ENCODE measurements at regions not wholly inside any gene's neighbourhood (a gene's known extent, or its start where the extent isn't known, plus 50 kb on each side); places are given as distances from the start of the nearest gene placed in this dataset.

DNA sequence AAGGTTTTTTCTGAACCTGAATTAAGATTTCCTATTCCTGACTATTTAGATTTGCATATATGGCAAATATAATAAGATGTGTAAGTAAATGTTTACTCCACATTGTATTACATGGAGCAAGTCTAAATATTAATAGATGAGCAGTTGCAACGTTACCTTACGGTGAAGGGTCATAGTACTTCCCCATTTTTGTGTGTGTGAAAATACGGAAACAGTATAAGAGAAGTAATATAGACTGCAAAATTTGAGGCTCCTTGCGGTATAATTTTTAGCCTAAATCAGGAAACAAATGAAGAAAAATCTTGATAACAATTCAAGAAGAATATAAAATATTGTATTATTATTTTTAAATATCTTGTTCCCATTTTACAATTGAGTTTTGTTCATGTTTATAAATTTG lies 434.2 kb downstream of the GRB14 start:
- no peaks in the 10 kb centered on the region for H3K4me1 Mint-ChIP-seq
- no peak overlapping the region for H3K27ac Mint-ChIP-seq
- no peak for DNase-seq
- no peaks in the 10 kb centered on the region for H3K27me3 Mint-ChIP-seq
- CTCF ChIA-PET = no interaction called here
- ATAC-seq = no peak
- no peaks in the 10 kb centered on the region for H3K36me3 Mint-ChIP-seq
- no peak overlapping the region for H3K4me3 Mint-ChIP-seq
- peaks cover 14% of the 10 kb centered on the region for H3K9me3 Mint-ChIP-seq (ENCODE audit: low read depth)

DNA sequence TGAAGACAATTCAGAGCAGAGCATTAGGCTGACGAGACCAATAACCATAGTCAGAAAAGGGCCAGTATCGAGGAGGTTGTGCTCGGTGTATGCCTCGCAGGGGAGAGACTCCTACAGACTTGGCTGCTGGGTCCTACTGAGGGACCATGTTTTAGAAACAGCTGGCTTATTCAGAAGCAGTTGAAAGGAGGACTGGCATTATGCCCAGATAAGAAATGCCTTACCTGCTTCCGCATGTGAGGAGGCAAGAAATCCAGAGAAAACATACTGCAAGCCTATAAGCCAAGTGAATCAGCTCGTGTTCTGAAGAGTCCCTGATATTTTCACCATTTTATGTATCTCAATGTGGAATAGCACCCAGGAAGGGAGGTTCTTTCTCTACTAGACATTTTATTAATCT lies 434.7 kb downstream of the GRB14 start:
- no peaks in the 10 kb centered on the region for H3K4me1 Mint-ChIP-seq

GRCh38 chr2:164182116-164182627 lies 439.1 kb downstream of the GRB14 start:
- Mint-ChIP-seq H3K9me3 (ENCODE audit: low read depth) (peaks cover 10% of the 10 kb centered on the region), H3K36me3 (no peaks in the 10 kb centered on the region), H3K4me3 (no peak overlapping the region), H3K27ac (no peak overlapping the region), H3K4me1 (no peaks in the 10 kb centered on the region), H3K27me3 (no peaks in the 10 kb centered on the region)
- CTCF ChIA-PET = no interaction called here
- DNase-seq (no peak), ATAC-seq (no peak)

More for the DNA sequence above, 434.7 kb downstream of the GRB14 start:
- Mint-ChIP-seq H3K9me3 (ENCODE audit: low read depth) (peaks cover 14% of the 10 kb centered on the region), H3K36me3 (no peaks in the 10 kb centered on the region), H3K27ac (no peak overlapping the region), H3K4me3 (no peak overlapping the region), H3K27me3 (no peaks in the 10 kb centered on the region)
- DNase-seq (no peak), ATAC-seq (no peak)
- CTCF ChIA-PET = interaction anchor here (1.4 kb wide), 1 partner anchor 11 kb away, joined by 3 read pairs; no protein-coding TSS in a partner anchor

- Mint-ChIP-seq H3K4me3 (no peak overlapping the region), H3K36me3 (no peaks in the 10 kb centered on the region), H3K9me3 (ENCODE audit: low read depth) (peaks cover 2% of the 10 kb centered on the region), H3K27me3 (no peaks in the 10 kb centered on the region), H3K4me1 (no peaks in the 10 kb centered on the region), H3K27ac (no peak overlapping the region)
- DNase-seq (no peak), ATAC-seq (no peak)
- CTCF ChIA-PET = no interaction called here
Measured at GRCh38 chr2:164178835-164179465, 442.3 kb downstream of the GRB14 start.

GRCh38 chr2:164164602-164165001 lies 428.8 kb upstream of the FIGN start:
- Mint-ChIP-seq H3K4me3 (no peak overlapping the region), H3K9me3 (ENCODE audit: low read depth) (peaks cover under 1% of the 10 kb centered on the region), H3K36me3 (no peaks in the 10 kb centered on the region), H3K27ac (no peak overlapping the region), H3K4me1 (no peaks in the 10 kb centered on the region), H3K27me3 (no peaks in the 10 kb centered on the region)
- ATAC-seq (no peak), DNase-seq (no peak)
- CTCF ChIA-PET = interaction anchor here (1.0 kb wide), 1 partner anchor 11 kb away, joined by 6 read pairs; no protein-coding TSS in a partner anchor

DNA sequence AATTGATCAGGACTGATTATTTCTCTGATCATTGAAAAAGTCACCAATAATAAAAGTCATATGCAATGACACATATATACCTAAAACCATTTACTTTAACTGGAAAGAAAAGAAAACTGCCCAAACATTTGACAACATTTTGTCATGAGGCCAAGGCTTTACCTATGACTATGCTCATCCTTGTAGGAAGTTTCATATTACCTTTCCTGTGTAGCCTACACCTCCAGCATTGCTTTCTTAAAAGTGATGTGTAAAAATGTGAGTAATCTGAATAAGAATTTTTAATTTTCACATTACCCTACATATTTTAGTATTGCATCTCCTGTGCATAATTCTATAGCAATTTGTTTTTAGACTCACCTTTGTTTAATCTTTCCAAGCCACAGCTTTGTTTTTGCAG lies 419.8 kb upstream of the FIGN start:
- H3K4me1 Mint-ChIP-seq = no peaks in the 10 kb centered on the region
- no peaks in the 10 kb centered on the region for H3K27me3 Mint-ChIP-seq
- H3K36me3 Mint-ChIP-seq = no peaks in the 10 kb centered on the region
- no peak for DNase-seq
- H3K9me3 Mint-ChIP-seq (ENCODE audit: low read depth) = no peaks in the 10 kb centered on the region
- no peak overlapping the region for H3K27ac Mint-ChIP-seq
- ATAC-seq = no peak
- CTCF ChIA-PET = no interaction called here
- H3K4me3 Mint-ChIP-seq = no peak overlapping the region

DNA sequence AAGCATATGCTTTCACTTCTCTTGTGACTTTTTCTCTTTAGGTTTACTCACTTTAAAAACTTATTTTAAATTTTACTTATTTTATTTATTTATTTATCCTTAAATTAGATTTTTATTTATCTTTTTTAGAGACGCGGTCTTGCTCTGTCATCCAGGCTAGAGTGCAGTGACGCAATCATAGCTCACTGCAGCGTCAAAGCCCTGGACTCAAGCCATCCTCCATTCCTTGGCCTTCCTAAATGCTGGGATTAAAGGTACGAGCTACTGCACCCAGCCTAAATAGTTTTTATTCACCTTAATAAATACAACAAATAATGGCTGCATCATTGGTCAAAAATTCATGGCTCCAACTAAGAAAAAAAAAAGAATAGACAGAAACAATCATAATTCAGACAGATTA lies 415.7 kb upstream of the FIGN start:
- no peaks in the 10 kb centered on the region for H3K9me3 Mint-ChIP-seq (ENCODE audit: low read depth)
- no peak for DNase-seq
- no peaks in the 10 kb centered on the region for H3K4me1 Mint-ChIP-seq
- H3K36me3 Mint-ChIP-seq = no peaks in the 10 kb centered on the region
- H3K27ac Mint-ChIP-seq = no peak overlapping the region
- CTCF ChIA-PET = no interaction called here
- H3K4me3 Mint-ChIP-seq = no peak overlapping the region
- H3K27me3 Mint-ChIP-seq = no peaks in the 10 kb centered on the region
- ATAC-seq = no peak

- Mint-ChIP-seq H3K27me3 (no peaks in the 10 kb centered on the region), H3K9me3 (ENCODE audit: low read depth) (no peaks in the 10 kb centered on the region), H3K27ac (no peak overlapping the region), H3K4me1 (no peaks in the 10 kb centered on the region), H3K36me3 (no peaks in the 10 kb centered on the region), H3K4me3 (no peak overlapping the region)
- ATAC-seq (no peak), DNase-seq (no peak)
- CTCF ChIA-PET = no interaction called here
Measured at GRCh38 chr2:164150604-164151003, 414.8 kb upstream of the FIGN start.

- ATAC-seq = no peak
- no peaks in the 10 kb centered on the region for H3K27me3 Mint-ChIP-seq
- H3K4me3 Mint-ChIP-seq = no peak overlapping the region
- CTCF ChIA-PET = no interaction called here
- no peaks in the 10 kb centered on the region for H3K36me3 Mint-ChIP-seq
- no peaks in the 10 kb centered on the region for H3K9me3 Mint-ChIP-seq (ENCODE audit: low read depth)
- DNase-seq = no peak
- H3K4me1 Mint-ChIP-seq = no peaks in the 10 kb centered on the region
- H3K27ac Mint-ChIP-seq = no peak overlapping the region
Measured at GRCh38 chr2:164146441-164146840, 410.6 kb upstream of the FIGN start.

GRCh38 chr2:164145093-164145987 lies 409.5 kb upstream of the FIGN start:
- Mint-ChIP-seq H3K4me3 (no peak overlapping the region), H3K36me3 (no peaks in the 10 kb centered on the region), H3K9me3 (ENCODE audit: low read depth) (no peaks in the 10 kb centered on the region), H3K4me1 (no peaks in the 10 kb centered on the region), H3K27ac (no peak overlapping the region), H3K27me3 (no peaks in the 10 kb centered on the region)
- CTCF ChIA-PET = no interaction called here
- no peak for ATAC-seq
- DNase-seq = no peak

DNA sequence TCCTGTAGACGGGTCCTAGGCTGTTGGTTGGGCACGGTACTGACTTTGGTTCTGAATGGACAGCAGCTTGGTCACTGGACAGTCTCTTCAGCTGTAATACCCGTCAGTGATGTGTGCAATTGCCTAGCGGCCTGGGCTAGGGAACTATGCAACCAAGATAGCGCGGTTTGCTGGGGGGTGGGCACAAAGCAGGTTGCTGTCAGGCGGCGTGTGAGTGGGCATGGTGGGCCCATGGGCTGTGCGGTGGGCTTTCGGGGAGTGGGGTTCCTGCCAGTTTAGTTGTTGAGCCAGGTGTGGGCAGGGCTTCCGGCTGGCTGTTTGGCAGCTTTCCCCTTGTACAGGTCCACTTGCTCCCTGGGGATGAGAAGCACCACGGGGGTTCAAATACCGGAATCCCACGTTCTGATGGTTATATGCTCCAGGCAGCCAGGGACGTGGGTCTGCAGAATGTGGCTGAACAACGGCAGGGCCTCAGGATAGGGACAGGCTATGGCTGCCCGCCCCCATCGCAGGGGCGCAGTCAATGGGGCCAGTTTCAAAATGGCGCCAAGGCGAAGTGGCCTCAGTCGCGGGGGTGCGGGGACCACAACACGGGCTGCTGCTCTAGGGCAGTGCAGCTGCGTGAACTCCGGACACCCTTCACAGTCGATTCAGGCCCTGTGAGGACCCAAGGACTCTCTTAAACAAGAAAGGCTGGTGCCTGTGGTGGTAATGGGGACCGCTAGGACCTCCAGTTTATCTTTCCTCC lies 407.5 kb upstream of the FIGN start:
- no peak for DNase-seq
- no peaks in the 10 kb centered on the region for H3K9me3 Mint-ChIP-seq (ENCODE audit: low read depth)
- H3K4me3 Mint-ChIP-seq = no peak overlapping the region
- H3K36me3 Mint-ChIP-seq = no peaks in the 10 kb centered on the region
- no peaks in the 10 kb centered on the region for H3K27me3 Mint-ChIP-seq
- no peaks in the 10 kb centered on the region for H3K4me1 Mint-ChIP-seq
- no peak overlapping the region for H3K27ac Mint-ChIP-seq
- CTCF ChIA-PET = no interaction called here
- no peak for ATAC-seq

- Mint-ChIP-seq H3K27ac (no peak overlapping the region), H3K27me3 (no peaks in the 10 kb centered on the region), H3K36me3 (no peaks in the 10 kb centered on the region), H3K4me3 (no peak overlapping the region), H3K4me1 (no peaks in the 10 kb centered on the region), H3K9me3 (ENCODE audit: low read depth) (no peaks in the 10 kb centered on the region)
- ATAC-seq (no peak), DNase-seq (no peak)
- CTCF ChIA-PET = no interaction called here
Measured at GRCh38 chr2:164142755-164143154, 406.9 kb upstream of the FIGN start.

DNA sequence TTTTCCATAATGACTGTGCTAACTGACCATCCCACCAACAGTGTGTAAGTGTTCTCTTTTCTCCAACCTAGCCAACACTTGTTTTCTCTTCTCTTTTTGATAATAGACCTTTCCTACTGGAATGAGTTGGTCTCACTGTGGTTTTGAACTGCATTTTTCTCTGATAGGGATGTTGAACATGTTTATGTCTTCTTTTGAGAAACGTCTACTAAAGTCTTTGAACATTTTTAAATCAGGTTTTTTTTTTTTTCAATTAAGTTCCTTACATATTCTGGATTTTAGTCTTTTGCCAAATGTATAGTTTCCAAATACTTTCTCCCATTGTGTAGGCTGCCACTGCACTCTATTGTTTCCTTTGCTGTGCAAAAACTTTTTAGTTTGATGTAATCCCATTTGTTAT lies 405.5 kb upstream of the FIGN start:
- ATAC-seq (no peak), DNase-seq (no peak)
- Mint-ChIP-seq H3K27ac (no peak overlapping the region), H3K36me3 (no peaks in the 10 kb centered on the region), H3K9me3 (ENCODE audit: low read depth) (no peaks in the 10 kb centered on the region), H3K4me3 (no peak overlapping the region), H3K27me3 (no peaks in the 10 kb centered on the region), H3K4me1 (no peaks in the 10 kb centered on the region)
- CTCF ChIA-PET = no interaction called here

All from activated CD8-positive, alpha-beta memory T cell treated with anti-CD3 and anti-CD28 coated beads, Interleukin-2, amount 10 ng/mL, durations not matched to agents 7 days and 5 days (primary cell).